Amniotic epithelial cell (primary cell): ENCODE measurements at regions not wholly inside any gene's neighbourhood (a gene's known extent, or its start where the extent isn't known, plus 50 kb on each side); places are given as distances from the start of the nearest gene placed in this dataset.
"Not testable (repeated sequence)": the region's sequence is repeated elsewhere in the genome, so short reads cannot be mapped to it uniquely, and the experiment has no call there.

Source experiments
- DNase-seq: peaks from one replicate; pipeline ENCODE4 v3.0.0-alpha.2; 2010; ENCODE audit warnings: low read depth

- no peak for DNase-seq
Measured at GRCh38 chr4:116544946-116545345, 540.4 kb downstream of the TRAM1L1 start.

- DNase-seq: no peak
Measured at GRCh38 chr4:116539744-116540143, 545.6 kb downstream of the TRAM1L1 start.

GRCh38 chr4:116537828-116538227 is 547.5 kb downstream of the TRAM1L1 start:
- DNase-seq: no peak

GRCh38 chr4:116536024-116536423 is 549.4 kb downstream of the TRAM1L1 start:
- DNase-seq: not testable (repeated sequence)

GRCh38 chr4:116531870-116532269 is 553.5 kb downstream of the TRAM1L1 start:
- DNase-seq: peak; percentile 51

- no peak for DNase-seq
Measured at GRCh38 chr4:116531026-116531425, 554.4 kb downstream of the TRAM1L1 start.

GRCh38 chr4:116530048-116530447 is 555.3 kb downstream of the TRAM1L1 start:
- DNase-seq: no peak

- no peak for DNase-seq
Measured at GRCh38 chr4:116529129-116529528, 556.2 kb downstream of the TRAM1L1 start.

GRCh38 chr4:116522922-116523321 is 562.5 kb downstream of the TRAM1L1 start:
- no peak for DNase-seq

GRCh38 chr4:116520886-116521285 is 564.5 kb downstream of the TRAM1L1 start:
- no peak for DNase-seq

GRCh38 chr4:116516711-116517110 is 568.7 kb downstream of the TRAM1L1 start:
- DNase-seq: no peak

GRCh38 chr4:116515959-116516358 is 569.4 kb downstream of the TRAM1L1 start:
- DNase-seq: no peak

- DNase-seq: no peak
Measured at GRCh38 chr4:116512552-116512951, 572.8 kb downstream of the TRAM1L1 start.

GRCh38 chr4:116501954-116502353 is 583.4 kb downstream of the TRAM1L1 start:
- no peak for DNase-seq

- DNase-seq: no peak
Measured at GRCh38 chr4:116500225-116500624, 585.2 kb downstream of the TRAM1L1 start.

- no peak for DNase-seq
Measured at GRCh38 chr4:116489739-116490138, 595.6 kb downstream of the TRAM1L1 start.

- DNase-seq: no peak
Measured at GRCh38 chr4:116486401-116486800, 599.0 kb downstream of the TRAM1L1 start.

GRCh38 chr4:116480546-116480945 is 604.8 kb downstream of the TRAM1L1 start:
- no peak for DNase-seq

- no peak for DNase-seq
Measured at GRCh38 chr4:116478343-116478742, 607.0 kb downstream of the TRAM1L1 start.

GRCh38 chr4:116469582-116469981 is 615.8 kb downstream of the TRAM1L1 start:
- DNase-seq: no peak

GRCh38 chr4:116453127-116453526 is 632.2 kb downstream of the TRAM1L1 start:
- no peak for DNase-seq

GRCh38 chr4:116449764-116450163 is 635.6 kb downstream of the TRAM1L1 start:
- no peak for DNase-seq

- DNase-seq: no peak
Measured at GRCh38 chr4:116444117-116444516, 641.3 kb downstream of the TRAM1L1 start.

- no peak for DNase-seq
Measured at GRCh38 chr4:116438981-116439729, 646.2 kb downstream of the TRAM1L1 start.
